ENCODE measurements at regions not wholly inside any gene's neighbourhood (a gene's known extent, or its start where the extent isn't known, plus 50 kb on each side); places are given as distances from the start of the nearest gene placed in this dataset.

DNA sequence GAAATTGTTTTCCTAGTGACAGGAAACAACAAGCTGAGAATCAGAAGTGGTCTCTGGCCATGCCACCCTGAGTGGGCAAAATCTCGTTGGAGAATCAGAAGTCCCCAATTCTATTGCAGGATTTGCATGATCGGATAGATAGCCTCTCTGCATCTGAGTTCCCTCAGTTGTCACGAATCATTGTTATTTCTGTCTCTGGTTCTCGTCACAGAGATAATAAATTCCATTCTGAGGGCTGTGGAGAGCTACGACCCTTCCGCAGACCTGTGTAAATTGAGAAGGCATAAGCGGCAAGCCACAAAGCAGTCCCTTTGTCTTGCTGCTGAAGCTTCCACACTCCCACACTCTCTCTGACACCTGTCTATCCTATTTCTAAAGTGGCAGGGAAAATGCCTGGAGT, 102.4 kb upstream of the CNR1 start:
- Histone ChIP-seq H3K27ac (no peak overlapping the region), H3K9me3 (no peaks in the 10 kb centered on the region), H3K4me1 (no peaks in the 10 kb centered on the region), H3K36me3 (no peaks in the 10 kb centered on the region), H3K4me3 (no peak overlapping the region), H3K27me3 (no peaks in the 10 kb centered on the region)
- no peak for TF ChIP-seq POLR2A (IDR thresholded peaks at IDR 0.05)
- TF ChIP-seq, protein P1, sequence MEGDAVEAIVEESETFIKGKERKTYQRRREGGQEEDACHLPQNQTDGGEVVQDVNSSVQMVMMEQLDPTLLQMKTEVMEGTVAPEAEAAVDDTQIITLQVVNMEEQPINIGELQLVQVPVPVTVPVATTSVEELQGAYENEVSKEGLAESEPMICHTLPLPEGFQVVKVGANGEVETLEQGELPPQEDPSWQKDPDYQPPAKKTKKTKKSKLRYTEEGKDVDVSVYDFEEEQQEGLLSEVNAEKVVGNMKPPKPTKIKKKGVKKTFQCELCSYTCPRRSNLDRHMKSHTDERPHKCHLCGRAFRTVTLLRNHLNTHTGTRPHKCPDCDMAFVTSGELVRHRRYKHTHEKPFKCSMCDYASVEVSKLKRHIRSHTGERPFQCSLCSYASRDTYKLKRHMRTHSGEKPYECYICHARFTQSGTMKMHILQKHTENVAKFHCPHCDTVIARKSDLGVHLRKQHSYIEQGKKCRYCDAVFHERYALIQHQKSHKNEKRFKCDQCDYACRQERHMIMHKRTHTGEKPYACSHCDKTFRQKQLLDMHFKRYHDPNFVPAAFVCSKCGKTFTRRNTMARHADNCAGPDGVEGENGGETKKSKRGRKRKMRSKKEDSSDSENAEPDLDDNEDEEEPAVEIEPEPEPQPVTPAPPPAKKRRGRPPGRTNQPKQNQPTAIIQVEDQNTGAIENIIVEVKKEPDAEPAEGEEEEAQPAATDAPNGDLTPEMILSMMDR (IDR thresholded peaks at IDR 0.05): no peak
- DNase-seq: no peak

DNA sequence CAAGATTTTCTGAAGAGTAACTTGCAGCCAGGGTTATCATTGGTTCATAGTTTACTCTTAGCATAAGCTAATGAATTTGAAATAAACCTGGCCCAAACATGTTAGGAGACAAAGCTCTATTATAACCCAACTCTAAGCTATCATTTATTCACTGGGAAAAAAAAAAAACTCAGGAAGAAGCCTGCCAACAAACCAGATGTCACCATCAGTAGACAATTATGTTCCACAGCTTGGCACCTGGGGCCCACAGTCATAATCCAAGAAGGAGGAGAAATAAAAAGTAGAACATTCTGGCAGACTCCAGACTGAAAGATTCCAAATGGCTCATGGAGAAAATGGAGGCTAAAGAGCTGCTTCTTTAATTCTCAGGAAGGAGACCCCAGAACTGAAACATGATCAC, 100.0 kb upstream of the CNR1 start:
- Histone ChIP-seq H3K9me3 (no peaks in the 10 kb centered on the region), H3K4me1 (no peaks in the 10 kb centered on the region)

DNA sequence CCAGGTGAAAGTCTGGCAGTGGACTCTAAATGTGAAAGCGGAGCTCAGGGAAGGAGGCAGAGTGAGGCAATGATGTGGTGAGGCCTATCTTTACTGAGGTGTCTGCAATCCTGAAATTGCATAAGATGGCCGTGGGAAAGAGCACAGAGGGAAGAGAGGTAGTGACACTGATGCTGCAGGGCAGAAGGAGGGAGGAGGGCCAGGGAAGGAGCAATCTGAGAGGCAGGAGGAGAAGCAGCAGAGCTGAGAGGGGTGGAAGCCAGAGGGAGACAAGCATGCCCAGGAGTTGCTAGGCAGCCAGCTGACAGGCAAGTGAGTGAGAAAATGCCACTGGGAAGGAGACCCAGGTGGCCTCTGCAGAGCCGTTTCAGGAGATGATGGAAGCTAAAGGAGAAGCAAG, 97.4 kb upstream of the CNR1 start:
- no peak overlapping the region for H3K4me3 ChIP-seq
- DNase-seq: no peak
- no peak overlapping the region for H3K27ac ChIP-seq
- no peaks in the 10 kb centered on the region for H3K9me3 ChIP-seq
- no peaks in the 10 kb centered on the region for H3K36me3 ChIP-seq
- H3K27me3 ChIP-seq: no peaks in the 10 kb centered on the region
- no peaks in the 10 kb centered on the region for H3K4me1 ChIP-seq
- TF ChIP-seq, protein P1 (IDR thresholded peaks at IDR 0.05): no peak
- no peak for TF ChIP-seq POLR2A (IDR thresholded peaks at IDR 0.05)

More for the DNA sequence above, 100.0 kb upstream of the CNR1 start:
- no peaks in the 10 kb centered on the region for H3K27me3 ChIP-seq
- H3K4me3 ChIP-seq: no peak overlapping the region
- no peak overlapping the region for H3K27ac ChIP-seq
- TF ChIP-seq, protein P1 (IDR thresholded peaks at IDR 0.05): no peak
- no peak for TF ChIP-seq POLR2A (IDR thresholded peaks at IDR 0.05)
- DNase-seq: no peak
- H3K36me3 ChIP-seq: no peaks in the 10 kb centered on the region

DNA sequence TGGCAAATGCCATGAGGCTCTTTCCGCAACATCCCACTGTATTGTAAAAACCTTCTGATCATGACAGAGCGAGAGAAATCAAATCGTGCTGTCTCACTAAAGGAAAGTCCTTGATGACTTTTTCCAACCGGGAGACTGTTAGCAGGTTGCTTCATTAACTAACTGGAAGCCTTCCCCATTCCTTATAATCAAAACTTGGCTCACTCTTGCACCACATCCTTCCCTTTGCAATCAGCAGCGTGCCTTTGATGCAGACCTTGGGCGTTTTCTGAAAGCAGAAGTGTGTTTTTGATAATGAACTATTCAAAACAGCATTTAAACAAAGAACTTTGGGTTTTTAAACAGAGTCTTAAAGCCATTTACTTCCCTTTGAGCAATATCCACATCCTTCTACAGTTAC, 96.2 kb upstream of the CNR1 start:
- no peak for DNase-seq
- Histone ChIP-seq H3K9me3 (no peaks in the 10 kb centered on the region), H3K4me3 (no peak overlapping the region), H3K27ac (no peak overlapping the region), H3K4me1 (no peaks in the 10 kb centered on the region), H3K36me3 (no peaks in the 10 kb centered on the region), H3K27me3 (no peaks in the 10 kb centered on the region)
- TF ChIP-seq, protein P1 (IDR thresholded peaks at IDR 0.05): no peak
- TF ChIP-seq POLR2A (IDR thresholded peaks at IDR 0.05): no peak

DNA sequence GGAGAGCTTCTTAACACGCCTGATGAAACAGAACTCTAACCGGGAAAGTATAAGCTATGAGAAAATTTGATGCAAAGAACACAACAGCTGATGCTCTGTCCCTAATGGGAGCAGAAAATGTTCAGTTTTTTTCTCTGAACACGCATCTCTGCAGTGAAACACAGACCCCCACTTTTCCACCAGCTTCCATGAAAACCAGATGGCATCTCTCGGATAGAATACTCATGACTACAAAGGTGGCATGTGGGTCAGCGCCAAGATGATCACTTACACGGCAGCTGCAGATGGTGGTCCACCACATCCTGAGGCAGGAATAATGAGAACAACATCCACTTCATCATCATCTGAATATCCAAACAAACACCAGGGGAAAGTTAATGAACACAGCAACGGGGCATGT, 85.2 kb upstream of the CNR1 start:
- Histone ChIP-seq H3K27me3 (no peaks in the 10 kb centered on the region), H3K27ac (no peak overlapping the region), H3K4me1 (no peaks in the 10 kb centered on the region), H3K9me3 (no peaks in the 10 kb centered on the region), H3K4me3 (no peak overlapping the region), H3K36me3 (no peaks in the 10 kb centered on the region)
- no peak for DNase-seq
- TF ChIP-seq, protein P1 (IDR thresholded peaks at IDR 0.05): no peak
- TF ChIP-seq POLR2A (IDR thresholded peaks at IDR 0.05): no peak

DNA sequence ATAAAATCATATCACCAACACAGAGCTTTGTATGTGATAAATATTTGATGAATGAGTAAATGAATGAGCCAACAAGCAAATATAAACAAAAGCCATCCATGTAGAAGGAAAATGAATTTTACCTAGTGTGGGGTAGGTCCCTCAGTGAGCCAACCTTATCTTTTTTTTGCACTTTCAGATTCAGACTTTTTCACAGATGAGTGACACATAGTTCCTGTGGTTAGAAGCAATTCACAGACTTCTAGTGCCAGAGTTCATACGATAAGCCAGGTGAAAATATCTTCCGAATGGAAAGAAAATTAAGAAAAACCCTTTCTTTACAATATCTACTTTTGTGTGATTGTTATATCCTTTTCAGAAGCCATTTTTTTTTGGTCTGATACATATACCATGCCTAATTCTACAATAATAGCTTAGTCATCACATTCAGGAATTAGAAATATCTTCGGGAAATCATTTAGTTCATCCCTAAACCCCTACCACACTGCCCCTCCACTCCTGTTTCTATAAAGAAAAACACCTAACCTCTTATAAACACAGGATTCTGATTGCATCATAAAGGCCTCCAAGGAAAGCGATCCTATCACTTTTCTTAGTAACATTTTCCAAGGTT, 82.7 kb upstream of the CNR1 start:
- no peak overlapping the region for H3K27ac ChIP-seq
- H3K4me1 ChIP-seq: no peaks in the 10 kb centered on the region
- H3K36me3 ChIP-seq: no peaks in the 10 kb centered on the region
- H3K4me3 ChIP-seq: no peak overlapping the region
- H3K9me3 ChIP-seq: no peaks in the 10 kb centered on the region
- TF ChIP-seq, protein P1 (IDR thresholded peaks at IDR 0.05): no peak
- TF ChIP-seq POLR2A (IDR thresholded peaks at IDR 0.05): no peak
- H3K27me3 ChIP-seq: no peaks in the 10 kb centered on the region
- DNase-seq: no peak

All from Peyer's patch (tissue), 4 donors.